C4-2B (cell line): ENCODE measurements at regions not wholly inside any gene's neighbourhood (a gene's known extent, or its start where the extent isn't known, plus 50 kb on each side); places are given as distances from the start of the nearest gene placed in this dataset.
A peak's percentile ranks its signal among the peaks of the same experiment; 100 is the strongest.
"Not testable (repeated sequence)": the region's sequence is repeated elsewhere in the genome, so short reads cannot be mapped to it uniquely, and the experiment has no call there.

Experiments used
- H3K27ac ChIP-seq: fragments of 450-650 bp; 2 replicates; pipeline ENCODE4 v1.5.1; 2017
- ZFX ChIP-seq: fragments of 450-650 bp; IDR thresholded peaks from 2 replicates; pipeline ENCODE4 v1.6.1; 2017
- TF ChIP-seq, protein P1 (sequence below): fragments of 450-650 bp; conservative IDR thresholded peaks from 2 replicates; pipeline ENCODE4 v1.5.1; 2017; ENCODE audit warnings: mild to moderate bottlenecking

DNA sequence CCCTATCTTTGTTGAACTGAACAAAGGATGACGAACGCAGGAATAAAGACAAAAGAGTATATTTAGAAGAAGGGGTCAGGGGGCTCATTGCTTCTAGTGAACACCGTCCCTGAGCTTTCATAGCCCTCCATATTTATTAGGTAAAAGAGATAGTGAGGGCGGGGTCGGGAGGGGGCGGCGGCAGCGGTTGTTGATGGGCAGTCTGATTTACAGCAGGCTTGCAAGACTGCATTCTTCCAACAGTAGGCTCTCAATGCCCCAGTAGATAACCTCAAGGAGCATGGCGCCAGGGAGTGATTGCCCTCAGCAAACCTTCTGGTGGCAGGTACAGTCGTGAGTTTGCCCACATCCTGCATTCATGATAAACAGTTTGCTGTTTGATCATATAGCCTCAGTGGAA is 563.3 kb upstream of the SYNCRIP start:
- TF ChIP-seq, protein P1, sequence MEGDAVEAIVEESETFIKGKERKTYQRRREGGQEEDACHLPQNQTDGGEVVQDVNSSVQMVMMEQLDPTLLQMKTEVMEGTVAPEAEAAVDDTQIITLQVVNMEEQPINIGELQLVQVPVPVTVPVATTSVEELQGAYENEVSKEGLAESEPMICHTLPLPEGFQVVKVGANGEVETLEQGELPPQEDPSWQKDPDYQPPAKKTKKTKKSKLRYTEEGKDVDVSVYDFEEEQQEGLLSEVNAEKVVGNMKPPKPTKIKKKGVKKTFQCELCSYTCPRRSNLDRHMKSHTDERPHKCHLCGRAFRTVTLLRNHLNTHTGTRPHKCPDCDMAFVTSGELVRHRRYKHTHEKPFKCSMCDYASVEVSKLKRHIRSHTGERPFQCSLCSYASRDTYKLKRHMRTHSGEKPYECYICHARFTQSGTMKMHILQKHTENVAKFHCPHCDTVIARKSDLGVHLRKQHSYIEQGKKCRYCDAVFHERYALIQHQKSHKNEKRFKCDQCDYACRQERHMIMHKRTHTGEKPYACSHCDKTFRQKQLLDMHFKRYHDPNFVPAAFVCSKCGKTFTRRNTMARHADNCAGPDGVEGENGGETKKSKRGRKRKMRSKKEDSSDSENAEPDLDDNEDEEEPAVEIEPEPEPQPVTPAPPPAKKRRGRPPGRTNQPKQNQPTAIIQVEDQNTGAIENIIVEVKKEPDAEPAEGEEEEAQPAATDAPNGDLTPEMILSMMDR = no peak
- TF ChIP-seq ZFX = no peak

DNA sequence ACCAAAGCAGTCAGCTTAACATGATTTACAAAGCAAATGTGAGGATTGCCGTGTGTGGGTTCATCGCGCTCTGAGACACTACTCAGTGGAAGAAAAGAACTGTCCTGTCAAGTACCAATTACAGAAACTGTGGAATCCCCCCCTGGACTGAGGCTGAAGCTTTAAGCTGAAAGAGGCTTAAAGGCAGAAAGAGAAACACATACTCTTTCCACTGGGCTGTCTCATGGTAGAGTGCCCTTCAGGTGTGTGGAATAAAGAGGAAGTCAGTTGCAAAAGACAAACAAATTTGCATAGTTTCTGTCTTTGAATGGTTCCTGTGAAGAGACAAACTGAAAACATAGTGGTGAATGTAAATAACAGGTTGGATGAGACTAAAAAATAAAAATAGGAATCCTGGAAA is 560.4 kb upstream of the SYNCRIP start:
- TF ChIP-seq ZFX = no peak
- TF ChIP-seq, protein P1 = no peak
- H3K27ac ChIP-seq = no peak overlapping the region

More for the DNA sequence above, 563.3 kb upstream of the SYNCRIP start:
- H3K27ac ChIP-seq = no peak overlapping the region

DNA sequence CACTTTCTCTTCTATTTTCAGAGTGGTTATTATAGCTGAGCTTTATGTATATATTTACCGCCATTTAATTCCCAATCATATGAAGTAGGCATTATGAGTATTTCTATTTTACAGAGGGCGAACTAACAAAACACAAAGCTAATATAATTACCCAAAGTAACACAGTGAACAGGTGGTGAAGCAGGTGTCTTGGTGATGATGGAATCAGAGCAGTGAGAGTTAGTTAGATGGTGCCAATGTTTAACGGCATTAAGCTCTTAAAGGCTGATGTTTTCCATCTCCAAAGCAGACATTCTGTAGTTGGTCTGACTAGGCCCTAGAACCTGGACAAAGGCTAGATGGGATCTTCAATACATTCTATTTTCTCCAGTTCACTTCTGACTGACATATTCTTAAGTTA is 551.1 kb upstream of the SYNCRIP start:
- TF ChIP-seq, protein P1 = no peak
- no peak for TF ChIP-seq ZFX
- no peak overlapping the region for H3K27ac ChIP-seq

DNA sequence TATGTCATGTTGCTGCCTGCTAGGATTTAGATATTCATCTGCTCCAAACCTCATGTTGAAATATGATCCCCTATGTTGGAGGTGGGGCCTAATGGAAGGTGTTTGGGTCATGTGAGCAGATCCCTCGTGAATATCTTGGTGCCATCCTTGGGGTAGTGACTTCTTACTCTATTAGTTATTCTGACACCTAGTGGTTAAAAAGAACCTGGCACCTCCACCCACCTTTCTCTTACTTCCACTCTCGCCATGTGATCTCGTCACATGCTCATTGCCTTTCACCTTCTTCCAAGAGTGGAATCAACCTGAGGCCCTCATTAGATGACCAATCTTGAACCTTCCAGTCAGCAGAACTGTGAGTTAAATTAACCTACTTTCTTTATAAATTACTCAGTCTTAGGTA is 549.4 kb upstream of the SYNCRIP start:
- TF ChIP-seq ZFX = no peak
- TF ChIP-seq, protein P1 = peak; percentile 70
- no peak overlapping the region for H3K27ac ChIP-seq

DNA sequence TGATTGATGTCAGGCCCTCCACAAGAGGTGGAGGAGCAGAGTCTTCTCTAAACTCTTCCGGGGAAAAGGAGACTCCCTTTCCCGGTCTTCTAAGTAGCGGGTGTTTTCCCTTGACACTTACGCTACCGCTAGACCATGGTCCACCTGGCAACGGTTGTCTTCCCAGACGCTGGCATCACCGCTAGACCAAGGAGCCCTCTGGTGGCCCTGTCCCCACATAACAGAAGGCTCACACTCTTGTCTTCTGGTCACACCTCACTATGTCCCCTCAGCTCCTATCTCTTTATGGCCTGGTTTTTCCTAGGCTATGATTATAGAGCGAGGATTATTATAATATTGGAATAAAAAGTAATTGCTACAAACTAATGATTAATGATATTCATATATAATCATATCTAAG is 532.5 kb upstream of the SYNCRIP start:
- TF ChIP-seq, protein P1 = peak; percentile 70
- H3K27ac ChIP-seq = not testable (repeated sequence)

DNA sequence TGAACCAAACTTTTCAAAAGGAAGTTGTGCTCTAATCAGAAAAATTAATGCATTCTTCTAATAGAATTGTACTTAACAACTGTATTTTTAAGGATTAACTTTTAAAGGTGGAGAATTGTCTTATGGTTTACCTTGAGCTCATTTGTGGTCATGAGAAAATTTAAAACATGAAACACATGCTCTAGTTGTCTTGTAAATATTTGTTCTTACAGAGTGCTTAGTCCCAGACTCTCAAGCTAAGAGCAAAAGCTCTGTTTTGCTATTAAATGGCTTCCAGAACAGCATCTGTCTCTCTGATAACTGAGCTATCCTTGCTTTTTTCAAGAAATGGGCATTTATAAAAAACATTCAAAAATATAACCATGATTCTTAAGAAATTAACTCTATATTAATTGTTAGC is 512.2 kb upstream of the SYNCRIP start:
- H3K27ac ChIP-seq = no peak overlapping the region
- no peak for TF ChIP-seq ZFX
- TF ChIP-seq, protein P1 = no peak

DNA sequence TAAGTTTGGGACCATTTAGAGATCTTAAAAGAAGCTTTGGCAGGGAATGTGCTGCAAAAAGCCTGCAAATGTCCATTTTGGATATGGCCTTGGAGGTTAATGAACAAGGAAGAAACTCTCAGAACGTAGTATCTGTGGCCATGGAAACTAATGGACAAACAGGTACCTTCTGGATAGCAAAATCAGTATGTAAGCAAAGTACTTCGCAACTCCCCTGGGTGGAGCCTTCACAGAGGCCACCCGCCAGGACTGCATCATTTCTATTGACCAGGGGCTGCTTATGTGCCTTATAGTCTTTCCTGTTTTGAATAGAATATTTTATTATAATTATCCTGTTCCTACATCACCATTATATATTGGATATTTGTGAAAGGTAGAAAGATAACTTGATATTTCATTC is 510.8 kb upstream of the SYNCRIP start:
- TF ChIP-seq ZFX = no peak
- TF ChIP-seq, protein P1 = no peak
- no peak overlapping the region for H3K27ac ChIP-seq
